GM12891 (cell line): ENCODE measurements at regions not wholly inside any gene's neighbourhood (a gene's known extent, or its start where the extent isn't known, plus 50 kb on each side); places are given as distances from the start of the nearest gene placed in this dataset.

ENCODE experiments used
- POLR2A ChIP-seq: IDR thresholded peaks from 2 replicates; pipeline ENCODE4 v1.6.1; 2011; ENCODE audit warnings: low read depth, low read length, control low read depth
- POLR2AphosphoS5 ChIP-seq: IDR thresholded peaks from 2 replicates; pipeline ENCODE4 v1.6.1; 2011; ENCODE audit warnings: low read depth, low read length, control low read depth
- SPI1 ChIP-seq: IDR thresholded peaks from 2 replicates; pipeline ENCODE4 v1.6.1; 2011; ENCODE audit warnings: low read depth, low read length, control low read depth

DNA sequence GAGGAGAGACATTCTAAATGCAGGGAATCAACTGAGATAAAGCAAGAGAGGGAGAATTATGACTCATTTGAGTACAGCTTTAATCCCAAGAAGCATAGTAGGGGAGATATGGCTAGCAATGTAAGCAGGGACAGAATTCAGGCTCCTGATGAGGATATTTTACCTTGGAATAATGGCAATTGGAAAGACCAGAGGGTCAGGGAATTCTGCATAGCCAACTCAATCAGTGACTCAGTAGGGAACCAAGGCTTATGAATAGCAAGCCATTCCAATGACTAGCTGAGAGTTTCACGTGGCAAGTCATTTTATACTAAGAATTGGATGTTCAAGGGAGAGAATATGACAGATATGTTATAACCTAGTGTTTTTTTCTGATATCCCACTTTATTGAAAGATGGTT lies 563.8 kb upstream of the NETO1 start:
- TF ChIP-seq POLR2AphosphoS5 (no peak), POLR2A (no peak), SPI1 (no peak)
